HG03354 (cell line): ENCODE measurements at regions not wholly inside any gene's neighbourhood (a gene's known extent, or its start where the extent isn't known, plus 50 kb on each side); places are given as distances from the start of the nearest gene placed in this dataset.

Experiments used
- ATAC-seq: cut with Tn5 transposase; IDR thresholded peaks from one replicate; pipeline ENCODE4 v1.9.1; 2021; ENCODE audit warnings: mild to moderate bottlenecking; ENCODE audit not compliant: unreplicated experiment, poor library complexity, severe bottlenecking

GRCh38 chr20:24151621-24152294 is 163.2 kb upstream of the GGTLC1 start:
- no peak for ATAC-seq

GRCh38 chr20:24150406-24150805 is 161.8 kb upstream of the GGTLC1 start:
- ATAC-seq = no peak

- peak; percentile 43 for ATAC-seq
These were observed 161.3 kb upstream of the GGTLC1 start for GRCh38 chr20:24149881-24150307.

GRCh38 chr20:24149175-24149574 is 160.6 kb upstream of the GGTLC1 start:
- ATAC-seq = no peak

GRCh38 chr20:24148372-24148771 is 159.8 kb upstream of the GGTLC1 start:
- peak; percentile 86 for ATAC-seq

- peak; percentile 9 for ATAC-seq
These were observed 159.4 kb upstream of the GGTLC1 start for GRCh38 chr20:24147961-24148360.

- no peak for ATAC-seq
These were observed 158.9 kb upstream of the GGTLC1 start for GRCh38 chr20:24147479-24147878.

- ATAC-seq = no peak
These were observed 157.7 kb upstream of the GGTLC1 start for GRCh38 chr20:24146231-24146634.

GRCh38 chr20:24144371-24144770 is 155.8 kb upstream of the GGTLC1 start:
- no peak for ATAC-seq

- no peak for ATAC-seq
These were observed 152.5 kb upstream of the GGTLC1 start for GRCh38 chr20:24141111-24141510.

- no peak for ATAC-seq
These were observed 151.3 kb upstream of the GGTLC1 start for GRCh38 chr20:24139846-24140245.

GRCh38 chr20:24138951-24139350 is 150.4 kb upstream of the GGTLC1 start:
- ATAC-seq = no peak

- no peak for ATAC-seq
These were observed 149.7 kb upstream of the GGTLC1 start for GRCh38 chr20:24138196-24138857.

- ATAC-seq = no peak
These were observed 148.2 kb upstream of the GGTLC1 start for GRCh38 chr20:24136659-24137246.

GRCh38 chr20:24135781-24136180 is 147.2 kb upstream of the GGTLC1 start:
- ATAC-seq = no peak

- ATAC-seq = no peak
These were observed 146.4 kb upstream of the GGTLC1 start for GRCh38 chr20:24134930-24135329.

GRCh38 chr20:24134284-24134683 is 145.7 kb upstream of the GGTLC1 start:
- ATAC-seq = no peak

- no peak for ATAC-seq
These were observed 143.7 kb upstream of the GGTLC1 start for GRCh38 chr20:24132246-24132645.

GRCh38 chr20:24131684-24132083 is 143.1 kb upstream of the GGTLC1 start:
- ATAC-seq = no peak

GRCh38 chr20:24131281-24131680 is 142.7 kb upstream of the GGTLC1 start:
- ATAC-seq = no peak

GRCh38 chr20:24129641-24130040 is 141.1 kb upstream of the GGTLC1 start:
- no peak for ATAC-seq
